K562 (cell line): ENCODE measurements at regions not wholly inside any gene's neighbourhood (a gene's known extent, or its start where the extent isn't known, plus 50 kb on each side); places are given as distances from the start of the nearest gene placed in this dataset.

ENCODE experiments used
- EP300 ChIP-seq: IDR thresholded peaks from 2 replicates; pipeline ENCODE4 v1.6.1; 2012; ENCODE audit warnings: low read length, improper control_type of control experiment
- MAX ChIP-seq: sonication (generic); formaldehyde crosslinking; IDR thresholded peaks from 2 replicates; pipeline ENCODE4 v1.9.0; 2022; ENCODE audit warnings: mild to moderate bottlenecking, missing genetic modification reagents
- NFE2L1 ChIP-seq: fragments of 450-650 bp; IDR thresholded peaks from 2 replicates; pipeline ENCODE4 v1.6.1; 2016; ENCODE audit warnings: missing genetic modification characterization, low read depth, mild to moderate bottlenecking, missing compliant biosample characterization, moderate library complexity, borderline replicate concordance

- TF ChIP-seq NFE2L1 (tag) (no peak), MAX (CRISPR knock-in tag) (no peak), EP300 (no peak)
Observed at GRCh38 chr5:12730354-12730753, 826.1 kb upstream of the CTNND2 start.
